GM18517 (cell line): ENCODE measurements at regions not wholly inside any gene's neighbourhood (a gene's known extent, or its start where the extent isn't known, plus 50 kb on each side); places are given as distances from the start of the nearest gene placed in this dataset.
"Not testable (repeated sequence)": the region's sequence is repeated elsewhere in the genome, so short reads cannot be mapped to it uniquely, and the experiment has no call there.

Experiments used
- ATAC-seq: cut with Tn5 transposase; IDR thresholded peaks from one replicate; pipeline ENCODE4 v1.9.1; 2021; ENCODE audit warnings: mild to moderate bottlenecking, moderate library complexity; ENCODE audit not compliant: unreplicated experiment

DNA sequence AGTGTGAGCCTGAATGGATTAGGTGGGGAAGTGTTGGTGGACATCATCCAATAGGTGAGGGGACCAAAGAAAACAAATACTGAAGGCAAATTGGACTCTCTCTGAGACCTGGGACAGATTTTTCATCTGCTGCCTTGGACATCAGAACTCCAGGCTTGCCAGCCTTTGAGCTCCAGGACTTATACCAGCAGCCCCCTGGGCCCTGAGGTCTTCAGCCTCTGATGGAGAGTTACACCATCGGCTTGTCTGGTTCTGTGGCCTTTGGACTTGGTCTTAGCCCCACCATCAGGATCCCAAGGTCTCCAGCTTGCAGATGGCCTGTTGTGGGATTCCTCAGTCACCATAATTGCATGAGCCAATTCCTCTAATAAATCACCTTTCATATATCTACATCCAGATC is 80.8 kb upstream of the SLC8A3 start:
- ATAC-seq: no peak

DNA sequence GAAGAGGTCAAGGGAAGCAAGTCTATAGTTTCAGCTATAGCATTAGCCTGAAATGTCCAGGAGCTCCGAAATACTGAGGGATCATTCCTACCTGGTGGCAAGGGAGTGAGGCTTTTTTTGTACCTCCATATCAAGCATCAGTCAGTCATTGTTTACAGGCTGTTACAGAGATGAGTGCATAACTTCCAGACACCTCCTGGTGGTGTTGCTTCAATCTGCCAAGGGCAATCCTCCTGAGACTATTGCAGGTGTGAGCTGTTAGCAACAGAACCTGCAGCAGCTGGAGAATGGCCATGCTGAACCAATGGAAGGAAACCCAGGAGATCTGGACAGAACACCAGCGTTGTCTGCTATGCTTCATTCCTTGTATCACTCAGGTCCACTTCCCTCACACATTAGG is 80.0 kb upstream of the SLC8A3 start:
- no peak for ATAC-seq

DNA sequence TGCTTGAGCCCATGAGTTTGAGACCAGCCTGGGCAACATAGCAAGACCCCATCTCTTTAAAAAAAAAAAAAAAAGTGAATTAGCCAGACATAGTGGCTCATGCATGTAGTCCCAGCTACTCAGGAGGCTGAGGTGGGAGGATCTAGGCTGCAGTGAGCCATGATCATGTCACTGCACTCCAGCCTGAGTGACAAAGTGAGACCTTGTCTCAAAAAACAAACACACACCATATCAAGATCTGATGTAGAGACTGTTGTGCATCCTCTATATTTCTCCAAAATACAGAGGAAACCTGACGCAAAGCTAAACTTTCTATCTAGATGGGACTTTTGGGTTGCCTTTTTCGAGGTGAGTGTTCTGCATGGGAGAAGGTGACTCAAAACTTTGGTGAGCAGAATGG is 77.4 kb upstream of the SLC8A3 start:
- no peak for ATAC-seq

DNA sequence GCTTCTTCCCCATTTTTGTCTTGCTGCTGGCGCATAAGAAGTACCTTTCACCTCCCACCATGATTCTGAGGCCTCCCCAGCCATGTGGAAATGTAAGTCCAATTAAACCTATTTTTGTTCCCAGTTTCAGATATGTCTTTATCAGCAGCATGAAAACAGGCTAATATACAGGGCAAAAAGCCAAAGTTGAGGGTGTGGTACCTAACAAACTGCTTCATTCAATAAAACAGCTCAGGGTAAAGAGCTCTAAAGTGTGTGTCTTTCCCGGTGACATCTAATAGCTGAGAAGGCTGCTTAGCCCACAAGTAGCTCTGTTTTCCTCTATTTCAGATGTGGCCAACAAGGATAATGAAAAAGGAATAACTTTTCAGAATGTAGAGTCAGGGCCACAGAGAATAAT is 76.7 kb upstream of the SLC8A3 start:
- no peak for ATAC-seq

DNA sequence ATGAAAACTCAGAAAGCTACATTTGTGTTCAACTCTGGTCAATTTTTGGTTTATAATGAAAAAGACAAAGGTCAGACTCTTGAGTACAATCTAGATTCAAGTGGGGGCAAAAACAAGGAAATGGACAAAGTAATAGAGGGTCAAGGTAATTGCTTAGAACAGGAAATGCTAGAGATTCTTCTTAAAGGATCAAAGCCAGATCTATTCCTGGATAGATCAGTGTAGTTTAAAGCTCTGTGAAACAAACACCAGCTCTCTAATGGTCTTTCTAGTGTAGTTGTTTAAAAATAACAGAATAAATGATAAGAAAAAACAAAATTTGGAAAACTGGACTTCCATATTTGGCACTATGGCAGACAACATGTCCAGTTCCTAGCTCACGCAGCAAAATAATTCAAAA is 70.7 kb upstream of the SLC8A3 start:
- no peak for ATAC-seq

GRCh38 chr14:70257526-70257925 is 68.8 kb upstream of the SLC8A3 start:
- ATAC-seq: no peak

GRCh38 chr14:70256601-70257000 is 67.8 kb upstream of the SLC8A3 start:
- ATAC-seq: no peak

DNA sequence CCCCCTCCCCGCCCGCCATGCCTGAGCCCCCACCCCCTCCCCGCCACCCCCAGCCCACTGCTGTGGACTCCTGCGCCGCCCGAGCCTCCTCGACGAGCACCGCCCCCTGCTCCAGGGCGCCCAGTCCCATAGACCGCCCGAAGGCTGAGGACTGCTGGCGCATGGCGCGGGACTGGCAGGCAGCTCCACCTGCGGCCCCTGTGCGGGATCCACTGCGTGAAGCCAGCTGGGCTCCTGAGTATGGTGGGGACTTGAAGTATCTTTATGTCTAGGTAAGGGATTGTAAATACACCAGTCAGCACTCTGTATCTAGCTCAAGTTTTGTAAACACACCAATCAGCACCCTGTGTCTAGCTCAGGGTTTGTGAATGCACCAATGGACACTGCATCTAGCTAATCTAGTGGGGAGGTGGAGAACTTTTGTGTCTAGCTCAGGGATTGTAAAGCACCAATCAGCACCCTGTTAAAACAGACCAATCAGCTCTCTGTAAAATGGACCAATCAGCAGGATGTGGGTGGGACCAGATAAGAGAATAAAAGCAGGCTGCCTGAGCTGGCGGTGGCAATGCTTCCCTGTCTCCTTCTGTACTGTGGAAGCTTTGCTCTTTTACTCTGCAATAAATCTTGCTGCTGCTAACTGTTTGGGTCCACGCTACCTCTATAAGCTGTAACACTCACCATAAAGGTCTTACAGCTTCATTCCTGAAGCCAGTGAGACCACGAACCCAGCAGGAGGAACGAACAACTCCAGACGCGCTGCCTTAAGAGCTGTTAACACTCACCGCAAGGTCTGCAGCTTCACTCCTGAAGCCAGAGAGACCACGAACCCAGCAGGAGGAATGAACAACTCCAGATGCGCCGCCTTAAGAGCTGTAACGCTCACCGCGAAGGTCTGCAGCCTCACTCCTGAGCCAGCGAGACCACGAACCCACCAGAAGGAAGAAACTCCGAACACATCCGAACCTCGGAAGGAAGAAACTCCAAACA is 66.6 kb upstream of the SLC8A3 start:
- ATAC-seq: not testable (repeated sequence)

DNA sequence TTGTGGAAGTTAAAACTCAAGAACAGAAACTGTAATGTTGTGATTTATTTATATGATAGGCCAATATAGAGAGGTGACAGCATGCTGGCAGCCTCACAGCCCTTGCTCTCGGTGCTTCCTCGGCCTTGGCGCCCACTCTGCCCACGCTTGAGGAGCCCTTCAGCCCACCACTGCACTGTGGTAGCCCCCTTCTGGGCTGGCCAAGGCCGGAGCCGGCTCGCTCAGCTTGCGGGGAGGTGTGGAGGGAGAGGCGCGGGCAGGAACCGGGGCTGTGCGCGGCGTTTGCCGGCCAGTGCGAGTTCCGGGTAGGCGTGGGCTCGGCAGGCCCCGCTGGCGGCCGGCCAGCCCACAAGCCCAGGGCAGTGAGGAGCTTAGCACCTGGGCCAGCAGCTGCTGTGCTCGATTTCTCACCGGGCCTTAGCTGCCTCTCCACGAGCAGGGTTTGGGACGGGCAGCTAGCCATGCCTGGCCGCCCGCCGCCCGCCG is 65.8 kb upstream of the SLC8A3 start:
- ATAC-seq: no peak

DNA sequence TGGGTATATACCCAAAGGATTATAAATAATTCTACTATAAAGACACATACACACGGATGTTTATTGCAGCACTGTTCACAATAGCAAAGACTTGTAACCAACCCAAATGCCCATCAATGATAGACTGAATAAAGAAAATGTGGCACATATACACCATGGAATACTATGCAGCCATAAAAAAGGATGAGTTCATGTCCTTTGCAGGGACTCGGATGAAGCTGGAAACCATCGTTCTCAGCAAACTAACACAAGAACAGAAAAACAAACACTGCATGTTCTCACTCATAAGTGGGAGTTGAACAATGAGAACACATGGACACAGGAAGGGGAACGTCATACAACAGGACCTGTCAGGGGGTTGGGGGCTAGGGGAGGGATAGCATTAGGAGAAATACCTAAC is 64.8 kb upstream of the SLC8A3 start:
- not testable (repeated sequence) for ATAC-seq

GRCh38 chr14:70245026-70245425 is 56.3 kb upstream of the SLC8A3 start:
- no peak for ATAC-seq

DNA sequence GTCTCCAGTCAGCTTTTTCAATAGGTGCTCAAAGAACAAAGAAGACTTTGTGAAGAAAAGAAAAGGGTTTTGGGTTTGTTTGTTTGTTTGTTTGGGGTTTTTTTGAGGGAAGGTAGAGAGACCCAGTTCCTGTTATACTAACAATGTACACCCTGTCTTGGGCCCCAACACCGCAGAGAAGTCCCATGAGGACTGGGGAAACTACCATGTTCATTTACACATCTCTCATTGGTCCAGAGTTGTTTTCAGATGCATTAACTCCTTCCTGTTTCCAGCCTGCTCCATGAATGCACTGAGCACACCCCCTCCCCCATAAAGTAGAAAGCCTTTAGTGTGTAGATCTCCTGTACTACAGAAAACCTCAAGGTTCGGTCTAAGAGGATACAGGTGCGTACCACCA is 51.1 kb upstream of the SLC8A3 start:
- peak; percentile 88 for ATAC-seq

GRCh38 chr14:70238635-70239034 is 49.9 kb upstream of the SLC8A3 start:
- ATAC-seq: not testable (repeated sequence)
